GM21529 (cell line): ENCODE measurements at regions not wholly inside any gene's neighbourhood (a gene's known extent, or its start where the extent isn't known, plus 50 kb on each side); places are given as distances from the start of the nearest gene placed in this dataset.
"Not testable (repeated sequence)": the region's sequence is repeated elsewhere in the genome, so short reads cannot be mapped to it uniquely, and the experiment has no call there.

Experiments
- ATAC-seq: cut with Tn5 transposase; IDR thresholded peaks from one replicate; pipeline ENCODE4 v1.9.1; 2021; ENCODE audit not compliant: unreplicated experiment

DNA sequence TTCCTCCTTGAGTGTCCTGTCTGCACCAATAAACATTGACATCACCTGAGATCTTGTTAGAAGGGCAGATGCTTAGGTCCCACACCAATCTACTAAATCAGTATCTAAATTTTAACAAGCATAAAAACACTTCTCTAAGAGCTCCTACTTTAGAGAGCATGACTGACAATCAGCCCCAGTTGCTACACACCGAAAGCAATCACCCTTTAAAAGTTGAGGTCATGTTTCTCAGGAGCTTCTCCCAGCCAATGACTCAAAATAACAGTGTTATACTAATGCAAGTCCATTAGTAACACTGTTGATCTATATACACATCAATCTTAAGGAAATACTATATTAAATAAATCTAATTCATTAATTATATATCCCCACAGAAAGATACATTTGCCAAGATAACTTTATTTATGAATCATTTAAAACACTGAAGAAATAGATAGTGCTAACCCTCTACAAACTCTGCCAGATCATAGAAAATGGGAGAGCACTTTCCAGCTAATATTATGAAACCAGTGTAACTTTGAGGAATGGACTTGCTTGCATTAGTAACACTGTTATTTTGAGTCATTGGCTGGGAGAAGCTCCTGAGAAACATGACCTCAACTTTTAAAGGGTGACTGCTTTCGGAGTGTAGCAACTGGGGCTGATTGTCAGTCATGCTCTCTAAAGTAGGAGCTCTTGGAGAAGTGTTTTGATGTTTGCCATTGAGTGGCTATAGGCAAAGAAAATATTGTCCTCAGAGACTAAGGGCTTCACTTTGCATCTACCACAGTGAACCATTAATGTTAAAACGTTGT lies 109.8 kb upstream of the HDX start:
- ATAC-seq = no peak

DNA sequence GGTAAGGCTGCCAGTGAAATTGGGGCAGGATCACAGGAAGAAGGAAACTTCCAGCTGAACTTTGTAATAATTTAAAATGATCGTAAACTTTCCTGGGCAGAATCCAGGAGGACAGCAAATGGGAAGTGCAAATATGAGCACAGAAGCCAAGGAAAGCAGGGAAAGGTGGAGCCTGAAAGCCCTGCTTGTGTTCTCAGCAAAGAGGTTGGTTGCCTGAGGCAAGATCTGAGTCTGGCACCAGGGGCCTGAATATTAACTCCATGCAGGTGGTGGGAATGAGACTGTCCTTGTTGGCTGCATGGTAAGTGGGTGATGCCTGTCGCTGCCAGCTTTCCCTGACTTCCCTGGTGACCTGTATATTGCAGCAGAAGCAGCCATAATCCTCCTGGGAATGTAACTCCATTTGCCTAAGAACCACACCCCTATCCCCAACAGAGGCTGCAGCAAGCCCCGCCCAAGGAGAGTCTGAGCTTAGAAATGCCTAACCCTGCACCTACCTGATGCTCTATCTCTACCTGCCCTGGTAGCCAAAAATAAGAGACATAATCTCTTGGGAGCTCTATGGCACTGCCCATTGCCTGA lies 132.0 kb upstream of the HDX start:
- no peak for ATAC-seq

DNA sequence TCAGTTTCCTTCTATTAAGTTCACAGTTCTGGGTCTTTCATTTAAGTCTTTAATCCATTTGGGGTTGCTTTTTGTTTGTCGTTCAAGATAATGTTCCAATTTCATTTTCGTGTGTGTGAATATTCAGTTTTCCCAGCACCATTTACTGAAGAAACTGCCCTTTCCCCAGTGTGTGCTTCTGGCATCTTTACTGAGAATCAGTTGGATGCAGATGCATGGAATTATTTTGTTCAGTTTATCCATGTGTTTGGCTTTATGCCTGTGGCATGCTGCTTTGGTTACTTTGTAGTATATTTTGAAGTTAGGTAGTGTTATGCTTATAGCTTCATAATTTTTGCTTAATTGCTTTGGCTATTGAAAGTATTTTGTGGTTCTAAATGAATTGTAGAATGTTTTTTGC lies 163.8 kb upstream of the HDX start:
- no peak for ATAC-seq

DNA sequence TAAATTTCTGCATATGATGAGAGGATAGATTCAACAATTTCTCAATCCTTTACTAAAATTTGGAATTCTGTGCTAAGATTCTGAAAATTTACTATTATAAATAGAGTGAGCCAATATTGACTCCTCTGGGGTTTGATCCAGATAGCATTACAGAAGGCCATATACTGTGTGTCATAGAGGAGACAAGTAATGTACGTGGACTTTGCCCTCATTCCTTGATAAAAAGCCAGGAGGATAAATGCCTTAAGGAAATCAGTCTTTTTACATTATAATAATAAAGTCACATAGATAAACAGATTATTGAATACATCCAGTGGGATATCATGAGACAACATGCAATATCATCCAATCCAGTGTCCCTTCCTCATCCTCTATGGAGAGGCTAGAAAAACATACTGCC lies 188.0 kb upstream of the HDX start:
- no peak for ATAC-seq

DNA sequence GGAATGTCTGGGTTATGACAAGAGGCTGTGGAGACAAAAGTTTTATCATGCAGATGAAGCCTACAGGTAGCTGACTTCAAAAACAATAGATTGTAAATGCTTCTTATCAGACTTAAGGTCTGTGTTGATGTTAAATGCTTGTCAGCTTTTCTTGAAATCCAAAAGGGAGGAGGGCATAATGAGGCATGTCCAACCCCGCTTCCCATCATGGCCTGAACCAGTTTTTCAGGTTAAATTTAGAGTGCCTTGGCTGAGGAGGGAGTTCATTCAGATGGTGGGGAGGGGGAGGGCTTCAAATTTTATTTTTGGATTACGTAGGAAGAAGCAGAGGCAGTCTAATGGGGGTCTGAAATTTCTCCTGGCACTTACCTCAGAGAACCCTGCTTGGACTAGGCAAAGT lies 207.7 kb upstream of the HDX start:
- ATAC-seq = no peak

DNA sequence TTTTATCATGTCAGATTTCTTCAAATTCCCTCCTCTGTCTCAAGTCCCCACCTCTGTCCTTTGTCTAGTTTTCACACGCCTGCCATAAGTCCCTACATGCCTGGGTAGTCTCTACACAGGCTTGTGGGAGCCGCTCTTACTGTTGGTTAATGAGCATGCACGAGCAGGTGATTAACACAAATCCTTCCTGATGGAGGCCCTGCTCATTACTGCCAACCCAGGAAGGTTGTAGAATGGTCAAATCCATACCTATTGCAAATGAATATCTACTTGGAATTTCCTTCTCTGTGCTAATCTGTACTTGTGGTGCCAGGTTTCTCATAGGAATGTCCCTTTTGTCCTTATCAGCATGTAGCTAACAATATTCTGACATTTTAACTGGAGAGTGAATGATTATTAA lies 208.4 kb upstream of the HDX start:
- no peak for ATAC-seq

DNA sequence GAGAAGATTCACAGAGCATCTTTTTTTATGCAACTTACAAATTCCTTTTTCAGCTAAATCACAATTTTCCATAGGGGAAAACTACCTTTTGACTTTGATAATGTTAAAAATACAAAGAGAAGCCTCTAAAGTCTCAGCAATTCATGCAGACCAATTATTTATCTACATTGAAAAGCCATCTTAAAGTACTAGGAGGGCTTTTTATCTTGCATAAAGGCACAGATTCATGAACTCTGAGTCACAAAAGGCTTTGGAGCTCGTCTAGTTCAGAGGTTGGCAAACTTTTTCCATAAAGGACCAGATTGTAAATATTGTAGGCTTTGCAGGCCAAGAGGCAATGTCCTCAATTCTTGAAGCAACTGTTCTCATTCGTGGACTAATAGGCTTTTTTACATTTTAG lies 210.4 kb upstream of the HDX start:
- no peak for ATAC-seq

DNA sequence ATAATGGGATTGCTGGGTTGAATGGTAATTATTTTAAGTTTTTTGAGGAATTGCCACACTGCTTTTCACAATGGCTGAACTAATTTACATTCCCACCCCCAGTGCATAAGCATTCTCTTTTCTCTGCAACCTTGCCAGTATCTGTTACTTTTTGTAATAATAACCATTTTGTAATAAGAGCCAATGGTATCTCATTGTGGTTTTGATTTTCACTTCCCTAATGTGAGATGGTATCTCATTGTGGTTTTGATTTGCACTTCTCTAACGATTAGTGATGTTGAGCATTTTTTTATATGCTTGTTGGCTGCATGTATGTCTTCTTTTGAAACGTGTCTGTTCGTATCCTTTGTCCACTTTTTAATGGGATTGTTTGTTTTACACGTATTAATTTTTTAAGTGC lies 213.1 kb upstream of the HDX start:
- ATAC-seq = no peak

DNA sequence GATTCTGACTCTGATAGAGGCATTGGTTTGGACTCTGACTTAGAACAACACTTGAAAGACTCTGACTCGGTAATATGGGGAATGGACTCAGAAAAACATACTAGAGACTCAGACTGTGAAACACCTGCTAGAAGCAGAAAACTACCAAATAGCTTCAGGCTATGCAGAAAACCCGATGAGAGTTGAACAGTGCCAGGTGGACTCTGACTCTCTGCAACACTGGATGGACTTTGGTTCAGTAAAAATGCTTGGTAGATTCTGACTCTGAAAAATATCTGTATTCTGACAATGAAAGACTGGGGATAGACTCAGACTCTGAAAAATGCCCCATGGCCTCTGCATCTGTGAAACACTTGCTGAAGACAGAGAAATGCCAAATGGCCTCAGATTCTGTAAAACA lies 215.1 kb upstream of the HDX start:
- ATAC-seq = no peak

DNA sequence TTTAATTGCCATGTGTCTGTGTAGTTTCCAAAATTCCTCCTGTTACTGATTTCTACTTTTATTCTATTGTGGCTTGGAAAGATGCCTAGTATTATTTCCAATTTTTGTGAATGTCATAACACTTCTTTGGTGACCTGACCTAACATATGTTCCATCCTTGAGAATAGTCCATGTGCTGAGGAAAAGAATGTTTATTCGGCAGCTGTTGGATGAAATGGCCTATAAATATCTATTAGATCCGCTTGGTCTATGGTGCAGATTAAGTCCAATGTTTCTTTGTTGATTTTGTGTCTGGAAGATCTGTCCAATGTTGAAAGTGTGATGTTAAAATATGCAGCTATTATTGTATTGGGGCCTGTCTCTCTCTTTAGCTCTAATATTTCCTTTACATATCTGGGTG lies 219.2 kb upstream of the HDX start:
- no peak for ATAC-seq

DNA sequence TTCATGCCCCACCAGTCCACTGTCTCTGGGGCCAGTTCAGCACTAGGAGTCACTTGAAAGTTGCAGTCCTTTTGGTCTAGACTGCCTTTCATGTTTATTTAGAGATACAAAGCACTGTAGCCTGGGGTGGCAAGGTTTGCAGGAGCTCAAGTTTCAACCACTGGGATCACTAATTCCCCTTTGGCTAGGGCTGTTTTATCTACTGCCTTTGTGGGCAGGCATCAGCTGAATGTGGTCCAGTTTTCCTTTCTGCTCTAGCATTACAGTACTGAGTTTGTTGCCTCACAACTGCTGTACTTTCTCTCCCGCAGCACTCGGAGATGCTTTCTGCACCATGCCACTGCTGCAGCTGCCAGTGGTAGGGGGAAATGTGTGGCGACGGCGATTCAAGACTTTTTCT lies 222.3 kb upstream of the HDX start:
- no peak for ATAC-seq

DNA sequence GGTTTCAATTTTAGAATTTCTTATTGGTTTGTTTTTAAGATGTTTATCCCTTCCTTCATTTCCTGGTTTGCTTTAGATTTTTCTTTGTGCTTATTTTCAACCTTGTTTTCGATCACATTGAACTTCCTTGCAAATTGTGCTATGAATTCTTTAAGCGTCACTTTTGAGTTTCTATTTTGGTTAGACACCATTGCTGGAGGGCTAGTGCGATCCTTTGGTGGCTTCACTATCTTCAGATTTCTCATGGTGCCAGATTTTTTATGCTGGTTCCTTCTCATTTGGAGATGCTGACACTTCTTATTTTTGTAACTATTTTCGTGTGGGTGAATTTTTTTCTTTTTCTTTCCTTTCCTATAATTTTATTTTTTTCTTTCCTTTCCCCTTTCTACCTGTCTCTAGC lies 227.2 kb upstream of the HDX start:
- ATAC-seq = no peak

DNA sequence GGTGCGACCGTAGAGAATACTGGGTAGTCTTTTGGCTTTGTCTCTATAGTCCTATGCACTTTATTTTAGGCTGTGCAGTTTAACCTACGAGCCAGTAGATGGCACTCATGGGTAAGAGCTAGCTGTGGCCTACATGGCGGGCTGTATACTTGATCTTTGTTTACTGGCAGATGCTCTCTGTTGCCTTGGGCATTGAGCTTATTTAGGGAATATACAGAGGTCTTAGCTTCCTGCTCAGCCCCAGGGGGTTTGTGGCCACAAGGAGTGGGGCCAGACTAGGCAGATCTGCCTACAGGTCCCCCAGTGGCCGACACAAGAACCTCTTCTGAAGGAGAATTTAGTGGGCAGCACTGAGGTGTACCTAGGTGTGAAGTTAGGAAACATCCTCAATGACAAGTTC lies 227.6 kb upstream of the HDX start:
- peak; percentile 100 for ATAC-seq

DNA sequence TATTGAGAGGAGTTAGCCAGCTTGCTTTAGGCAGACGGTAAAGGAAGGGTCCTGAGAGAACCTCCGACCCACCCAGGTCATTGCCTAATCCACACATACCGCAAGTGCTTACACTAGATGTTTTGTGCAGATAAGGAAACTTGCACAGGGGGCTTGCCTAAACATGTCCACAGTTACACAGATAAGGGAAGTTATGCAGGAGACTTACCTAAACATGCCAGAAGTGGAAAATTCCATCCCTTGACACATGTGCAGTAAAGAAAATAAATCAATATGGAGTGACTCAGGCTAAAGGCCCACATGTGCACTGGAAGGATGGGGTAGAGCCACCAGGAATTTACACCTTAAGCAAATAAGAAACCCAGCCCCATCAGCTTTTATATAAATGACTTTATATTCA lies 232.8 kb upstream of the HDX start:
- no peak for ATAC-seq

DNA sequence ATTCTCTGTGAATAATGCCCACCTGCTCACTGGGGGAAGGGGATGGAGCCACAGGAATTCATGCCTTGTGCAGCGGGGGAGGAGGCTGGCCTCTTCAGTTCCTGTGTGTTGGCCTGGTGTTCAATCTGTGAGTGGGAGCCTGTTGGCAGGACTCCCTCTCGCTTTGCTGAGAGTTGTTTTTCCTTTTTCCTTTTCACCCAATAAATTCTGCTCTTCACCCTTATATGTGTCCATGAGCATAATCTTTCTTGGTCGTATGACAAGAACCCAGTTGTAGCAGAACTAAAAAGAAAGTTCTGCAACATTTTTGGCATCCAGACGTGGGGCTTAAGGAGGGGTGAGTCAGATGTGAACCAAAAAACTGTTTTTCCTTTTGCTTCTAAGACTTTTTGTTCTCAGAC lies 235.2 kb upstream of the HDX start:
- no peak for ATAC-seq

DNA sequence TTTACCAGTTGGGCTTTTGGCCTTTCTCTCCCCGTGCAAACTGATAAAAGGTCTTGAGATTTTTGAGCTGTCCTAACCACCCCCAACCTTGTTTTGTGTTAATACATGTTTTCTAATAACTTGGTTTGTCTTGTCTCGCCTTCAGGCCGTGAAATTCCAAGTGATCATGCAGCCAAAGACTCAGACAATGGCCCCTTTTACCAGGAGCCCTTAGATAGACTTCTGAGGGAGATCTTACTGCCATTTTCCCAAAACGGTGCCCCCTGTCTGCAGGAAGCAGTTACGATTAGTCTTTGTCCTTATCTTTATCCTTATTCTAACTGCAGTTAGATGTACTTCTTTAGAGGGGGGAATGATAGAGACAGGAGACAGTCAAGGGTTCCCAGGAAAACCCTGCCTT lies 245.3 kb upstream of the HDX start:
- no peak for ATAC-seq

DNA sequence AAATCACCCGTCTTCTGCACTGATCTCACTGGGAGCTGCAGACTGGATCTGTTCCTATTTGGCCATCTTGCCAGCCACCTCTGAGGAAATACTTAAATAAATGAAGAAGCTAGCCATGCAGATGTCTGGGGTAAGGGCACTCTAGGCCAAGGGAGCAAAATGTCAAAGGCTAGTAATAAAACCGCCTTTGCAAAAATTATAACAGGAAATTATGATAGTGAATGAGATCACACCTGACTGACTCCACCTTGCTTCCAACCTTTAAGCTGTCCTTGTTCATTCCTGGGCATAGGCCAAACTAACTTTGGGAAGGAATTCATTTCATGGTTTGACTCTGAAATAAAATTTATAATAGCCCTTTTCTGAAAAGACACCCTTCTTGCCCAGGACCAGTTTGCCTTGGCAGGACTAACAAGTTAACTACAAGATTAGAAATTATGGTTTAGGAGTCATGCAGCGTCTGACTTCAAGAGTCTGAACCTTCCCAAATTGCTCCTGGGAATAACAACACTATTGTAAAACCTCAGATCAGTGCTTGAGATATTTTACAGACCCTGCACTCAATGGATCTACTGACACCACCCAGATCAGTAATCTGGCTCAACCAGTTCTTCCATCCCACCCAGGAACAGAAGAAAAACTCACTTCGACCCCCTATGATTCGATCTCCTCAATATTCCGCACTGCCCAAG lies 246.9 kb upstream of the HDX start:
- ATAC-seq = no peak

DNA sequence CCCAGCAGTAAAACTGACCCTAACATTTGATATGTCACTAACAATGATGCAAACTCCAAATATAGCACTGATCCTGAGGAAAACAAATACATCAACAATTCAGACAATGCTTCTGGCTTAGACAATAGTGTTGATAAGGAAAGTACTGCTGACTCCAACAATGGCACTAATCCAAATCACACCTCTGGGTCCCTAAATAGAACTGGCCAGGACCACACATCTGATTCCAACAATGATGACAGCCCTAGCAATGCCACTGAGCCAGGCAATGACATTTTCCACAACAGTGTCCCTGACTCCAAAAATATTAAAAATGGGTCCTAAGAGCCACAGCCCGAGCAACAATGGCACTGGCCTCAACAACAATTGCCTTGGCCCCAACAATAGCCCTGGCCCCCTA lies 243.1 kb upstream of the APOOL start:
- no peak for ATAC-seq

DNA sequence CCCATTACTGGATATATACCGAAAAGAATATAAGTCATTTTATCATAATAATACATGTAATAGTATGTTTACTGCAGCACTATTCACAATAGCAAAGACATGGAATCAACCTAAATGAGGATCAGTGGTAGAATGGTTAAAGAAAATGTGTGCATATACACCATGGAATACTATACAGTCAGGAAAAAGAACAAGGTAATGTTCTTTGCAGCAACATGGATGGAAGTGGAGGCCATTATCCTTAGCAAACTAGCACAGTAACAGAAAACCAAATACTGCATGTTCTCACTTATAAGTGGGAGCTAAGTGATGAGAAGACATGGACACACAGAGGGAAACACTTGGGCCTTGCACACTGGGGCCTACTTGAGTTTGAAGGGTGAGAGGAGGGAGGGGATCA lies 207.4 kb upstream of the APOOL start:
- ATAC-seq = no peak

DNA sequence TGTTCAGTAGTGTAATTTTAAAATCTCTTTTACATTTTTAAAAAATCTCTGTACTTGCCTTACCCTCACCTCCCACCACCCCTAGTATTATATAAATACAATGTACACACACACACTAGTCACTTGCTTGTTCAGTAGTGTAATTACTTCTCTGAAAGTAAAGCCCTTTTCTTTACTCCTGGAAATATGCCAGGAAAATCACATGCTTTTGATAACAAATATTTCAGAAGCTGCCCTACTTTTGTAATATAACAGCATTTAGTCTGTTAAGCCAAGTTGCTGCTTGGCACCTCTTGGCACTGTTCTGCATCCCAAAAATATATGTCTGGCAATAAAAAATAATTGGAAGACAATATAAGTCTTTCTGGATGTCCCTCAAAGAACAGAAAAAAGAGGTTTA lies 172.8 kb upstream of the APOOL start:
- no peak for ATAC-seq

DNA sequence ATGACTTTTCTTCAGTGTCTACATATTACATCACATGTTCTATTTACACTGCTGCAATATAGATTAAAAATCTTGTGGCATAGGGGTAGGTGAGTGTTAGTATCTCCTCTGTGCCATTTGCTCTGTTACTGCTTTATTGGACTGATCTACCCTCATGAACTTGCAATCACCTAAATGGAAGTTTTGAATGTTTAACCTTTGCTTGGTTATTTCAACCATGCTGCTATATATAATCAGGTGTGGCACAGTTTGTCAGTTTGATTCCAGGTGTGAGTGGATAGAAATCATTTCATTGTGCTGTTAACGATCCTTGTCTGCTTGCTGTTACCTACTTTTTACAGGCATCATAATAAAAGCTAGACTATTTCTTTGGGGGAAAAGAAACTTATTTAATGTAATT lies 157.1 kb upstream of the APOOL start:
- ATAC-seq = not testable (repeated sequence)

DNA sequence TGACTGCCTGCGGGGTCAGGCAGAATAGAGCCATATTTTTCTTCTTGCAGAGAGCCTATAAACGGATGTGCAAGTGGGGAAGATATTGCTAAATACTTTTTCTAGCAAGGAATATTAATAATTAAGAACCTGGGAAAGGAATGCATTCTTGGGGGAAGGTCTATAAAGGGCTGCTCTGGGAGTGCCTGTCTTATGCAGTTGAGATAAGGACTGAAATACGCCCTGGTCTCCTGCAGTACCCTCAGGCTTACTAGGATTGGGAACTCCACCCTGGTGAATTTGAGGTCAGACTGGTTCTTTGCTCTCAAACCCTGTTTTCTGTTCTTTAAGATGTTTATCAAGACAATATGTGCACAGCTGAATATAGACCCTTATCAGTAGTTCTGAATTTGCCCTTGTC lies 152.5 kb upstream of the APOOL start:
- not testable (repeated sequence) for ATAC-seq
